ENCODE measurements at regions not wholly inside any gene's neighbourhood (a gene's known extent, or its start where the extent isn't known, plus 50 kb on each side); places are given as distances from the start of the nearest gene placed in this dataset.
"Not testable (repeated sequence)": the region's sequence is repeated elsewhere in the genome, so short reads cannot be mapped to it uniquely, and the experiment has no call there.

DNA sequence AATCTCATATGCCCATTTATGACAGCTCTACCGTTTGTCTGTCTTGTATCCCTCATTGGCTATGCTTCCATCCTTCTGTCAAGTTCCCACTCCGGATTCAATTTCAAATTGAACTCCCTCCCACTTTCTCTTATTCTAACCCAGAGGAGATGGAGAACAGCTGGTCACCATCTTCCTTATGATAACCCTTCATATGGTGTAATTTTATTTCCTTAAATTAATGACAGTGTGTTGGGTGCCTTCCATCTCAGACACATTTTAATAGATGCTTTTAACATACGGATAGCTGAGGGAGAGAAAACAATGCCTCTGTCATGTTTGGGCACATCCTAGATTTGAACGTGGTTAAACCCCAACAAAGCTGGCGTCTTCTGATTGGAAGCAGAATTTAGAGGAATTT is 103.0 kb upstream of the PLXNA2 start:
- DNase-seq (ENCODE audit: low read depth, low spot score): no peak

DNA sequence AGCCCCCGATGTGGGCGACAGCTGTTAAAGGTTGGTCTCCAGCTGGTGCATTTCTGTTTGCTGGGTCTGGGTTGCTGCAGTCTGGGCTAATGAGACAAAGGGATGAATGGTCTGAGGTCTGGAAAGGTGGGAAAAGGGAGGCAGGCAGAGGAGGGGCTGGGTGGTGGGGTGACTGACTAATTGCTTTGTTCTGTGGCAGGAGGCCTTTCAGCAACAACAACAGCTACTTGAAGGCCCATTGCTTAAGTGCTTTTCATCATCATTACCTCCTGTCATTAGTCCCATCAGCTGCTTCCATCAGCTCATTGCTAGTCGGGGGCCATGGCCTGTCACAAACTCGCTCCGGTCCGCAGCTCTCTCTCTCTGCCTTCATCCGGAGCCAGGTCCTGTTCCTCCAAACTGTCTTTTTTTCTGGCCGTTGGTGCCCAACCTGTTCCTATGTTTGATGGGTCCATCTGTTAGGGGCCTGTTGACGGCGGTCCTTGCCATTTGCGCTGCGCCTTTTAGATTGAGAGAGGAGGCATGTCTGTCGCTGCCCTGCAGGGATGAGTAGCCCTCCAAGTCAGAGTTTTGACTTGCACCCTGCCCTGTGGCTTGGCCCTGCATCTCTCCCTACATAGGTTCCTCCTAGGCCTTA is 105.6 kb upstream of the PLXNA2 start:
- no peak for DNase-seq (ENCODE audit: low read depth, low spot score)

DNA sequence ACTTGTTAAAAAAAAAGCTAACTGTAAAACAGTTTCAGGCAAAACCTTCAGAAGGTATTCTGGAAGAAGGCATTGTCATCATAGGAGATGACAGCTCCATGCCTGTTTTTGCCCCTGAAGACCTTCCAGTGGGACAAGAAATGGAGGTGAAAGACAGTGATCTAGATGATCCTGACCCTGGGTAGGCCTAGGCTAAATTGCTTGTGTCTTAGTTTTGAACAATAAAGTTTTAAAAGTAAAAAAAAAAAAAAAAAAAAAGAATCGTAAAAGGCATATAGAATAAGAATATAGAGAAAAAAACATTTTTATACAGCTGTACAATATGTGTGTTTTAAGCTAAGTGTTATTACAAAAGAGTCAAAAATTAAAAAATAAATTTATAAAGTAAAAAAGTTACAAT is 106.6 kb upstream of the PLXNA2 start:
- no peak for DNase-seq (ENCODE audit: low read depth, low spot score)

DNA sequence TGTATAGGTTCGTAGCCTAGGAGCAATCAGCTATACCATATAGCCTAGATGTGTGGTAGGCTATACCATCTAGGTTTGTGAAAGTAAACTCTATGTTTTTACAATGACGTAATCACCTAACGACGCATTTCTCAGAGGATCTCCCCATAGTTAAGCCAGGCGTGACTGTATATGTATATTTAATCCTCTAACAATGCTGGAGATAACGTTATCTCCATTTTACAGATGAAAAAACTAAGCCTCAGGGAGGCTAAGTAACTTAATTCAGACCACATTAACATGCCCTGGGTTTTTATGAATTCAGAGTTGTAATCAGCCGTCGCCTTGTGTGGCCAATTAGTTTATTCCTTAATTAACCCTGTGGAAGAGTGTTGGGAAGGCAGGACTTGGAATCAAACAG is 107.7 kb upstream of the PLXNA2 start:
- DNase-seq (ENCODE audit: low read depth, low spot score): no peak

DNA sequence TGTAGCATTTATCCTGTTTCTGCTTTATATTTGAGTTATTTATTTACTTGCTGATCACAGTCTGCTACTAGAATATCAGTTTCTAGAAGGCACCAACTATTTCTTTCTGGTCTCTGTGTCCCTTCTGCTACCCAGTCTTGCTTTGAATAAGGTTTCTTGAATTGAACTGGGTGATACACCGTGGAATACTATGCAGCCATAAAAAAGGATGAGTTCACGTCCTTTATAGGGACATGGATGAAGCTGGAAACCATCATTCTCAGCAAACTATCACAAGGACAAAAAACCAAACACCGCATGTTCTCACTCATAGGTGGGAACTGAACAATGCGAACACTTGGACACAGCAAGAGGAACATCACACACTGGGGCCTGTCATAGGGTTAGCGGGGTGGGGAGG is 109.6 kb upstream of the PLXNA2 start:
- DNase-seq (ENCODE audit: low read depth, low spot score): not testable (repeated sequence)

DNA sequence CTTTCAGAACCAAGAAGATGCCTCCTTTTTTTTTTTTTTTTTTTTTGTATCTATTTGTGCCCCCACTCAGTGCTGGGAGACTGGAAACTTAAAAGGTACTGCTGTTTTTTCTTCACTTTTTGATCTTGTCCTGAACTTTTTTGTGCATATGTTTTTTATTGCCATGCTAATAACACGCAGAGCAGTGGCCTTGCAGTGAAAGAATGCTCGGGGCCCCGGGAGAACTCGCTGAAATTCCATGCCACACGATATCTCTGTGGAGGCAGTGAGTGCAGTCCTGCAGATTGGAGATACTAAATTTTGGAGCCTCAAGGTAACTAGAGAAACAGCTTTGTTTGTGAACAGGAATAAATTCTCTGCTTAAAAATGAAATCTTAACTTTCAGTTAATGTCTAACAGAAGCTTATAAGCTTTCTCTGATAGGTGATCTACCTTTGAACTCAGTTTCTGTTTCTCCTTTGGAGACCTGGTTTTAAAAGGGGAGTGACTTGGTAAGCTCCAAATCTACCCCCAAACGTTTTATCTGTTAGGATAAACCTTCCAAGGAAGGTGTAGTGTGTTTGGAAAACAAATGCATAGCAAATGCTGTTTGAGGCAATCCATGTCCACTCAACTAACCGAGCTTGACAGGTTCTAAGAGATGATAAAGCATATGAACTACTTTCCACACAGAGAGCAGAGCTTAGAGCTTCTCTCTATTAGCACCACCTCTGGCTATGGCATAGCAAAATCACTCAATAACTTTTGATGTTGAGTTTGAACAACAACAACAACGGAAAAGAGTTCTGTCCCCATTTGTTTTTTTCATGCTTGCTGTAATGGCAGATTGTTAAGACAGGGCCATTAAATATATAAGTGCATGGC is 113.7 kb upstream of the PLXNA2 start:
- no peak for DNase-seq (ENCODE audit: low read depth, low spot score)

DNA sequence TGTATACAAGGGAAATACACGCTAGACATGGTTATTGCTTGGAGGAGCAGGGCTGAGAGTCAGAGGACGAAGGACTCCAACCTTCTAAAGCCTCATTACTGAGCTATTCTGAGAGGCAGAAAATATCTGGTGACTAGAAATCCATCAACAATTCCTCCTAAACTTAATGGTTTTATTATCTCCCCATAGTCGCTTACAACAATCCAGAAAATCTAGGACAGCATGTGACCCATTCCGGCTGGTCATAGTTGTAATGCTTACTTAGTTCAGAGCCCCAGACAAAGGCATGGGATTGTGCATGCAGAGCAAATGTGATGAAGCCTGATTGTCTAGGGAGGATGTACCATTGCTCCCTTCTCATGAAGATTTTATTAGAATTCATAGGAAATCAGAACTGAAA is 114.5 kb upstream of the PLXNA2 start:
- no peak for DNase-seq (ENCODE audit: low read depth, low spot score)

DNA sequence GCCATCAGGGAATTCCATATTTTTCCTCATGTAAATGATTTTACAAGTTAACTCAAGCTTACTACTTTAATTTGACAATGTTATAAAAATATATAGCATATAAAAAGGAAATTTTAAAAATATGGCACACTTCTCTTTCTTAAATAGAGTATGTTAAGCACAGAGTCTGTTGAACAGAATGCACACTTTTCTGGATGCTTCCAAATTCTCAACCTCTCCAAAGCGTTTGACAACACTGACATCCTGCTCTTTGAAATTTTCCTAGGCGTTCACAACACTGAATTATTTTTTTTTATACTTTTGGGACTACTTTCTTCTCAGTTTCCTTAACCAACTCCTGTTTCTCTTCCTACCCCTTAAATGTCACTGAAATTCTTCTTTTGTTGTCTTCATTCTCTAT is 117.8 kb upstream of the PLXNA2 start:
- no peak for DNase-seq (ENCODE audit: low read depth, low spot score)

DNA sequence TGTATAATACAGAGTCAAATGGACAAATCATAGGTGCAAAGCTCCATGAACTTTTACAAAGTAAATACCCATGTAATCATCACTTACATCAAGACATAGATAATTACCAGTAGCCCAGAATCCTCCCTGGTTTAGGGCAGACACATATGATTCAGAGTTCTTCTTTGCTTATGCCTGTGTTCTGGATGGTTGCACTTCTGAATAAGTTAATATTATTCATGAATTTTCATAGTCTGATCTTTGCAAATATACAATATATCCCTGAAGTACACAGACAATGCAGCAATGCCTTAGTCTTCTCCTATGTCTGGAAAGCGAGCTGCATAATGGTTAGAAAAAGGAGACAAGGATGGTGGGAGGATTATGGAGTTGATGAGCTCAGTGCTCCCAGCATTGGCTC is 122.4 kb upstream of the PLXNA2 start:
- DNase-seq (ENCODE audit: low read depth, low spot score): no peak

DNA sequence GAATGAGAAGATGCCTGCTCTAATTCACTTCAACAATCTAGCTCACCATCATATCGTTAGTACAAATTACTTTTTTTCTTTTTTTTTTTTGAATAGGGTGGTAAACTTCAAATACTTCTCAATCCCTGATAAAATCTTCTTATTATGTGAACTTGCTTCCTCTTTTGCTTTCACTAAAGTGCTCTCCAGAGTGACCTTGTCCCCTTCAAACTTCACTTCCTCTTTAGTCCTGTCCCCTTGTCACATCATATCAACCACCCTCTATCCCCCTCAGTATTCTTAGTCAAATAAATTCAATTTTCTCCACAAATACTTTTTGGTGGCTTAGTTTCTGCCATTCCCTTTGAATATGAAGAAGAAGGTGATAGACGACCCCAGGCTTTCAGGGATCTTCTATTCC is 124.9 kb upstream of the PLXNA2 start:
- no peak for DNase-seq (ENCODE audit: low read depth, low spot score)

DNA sequence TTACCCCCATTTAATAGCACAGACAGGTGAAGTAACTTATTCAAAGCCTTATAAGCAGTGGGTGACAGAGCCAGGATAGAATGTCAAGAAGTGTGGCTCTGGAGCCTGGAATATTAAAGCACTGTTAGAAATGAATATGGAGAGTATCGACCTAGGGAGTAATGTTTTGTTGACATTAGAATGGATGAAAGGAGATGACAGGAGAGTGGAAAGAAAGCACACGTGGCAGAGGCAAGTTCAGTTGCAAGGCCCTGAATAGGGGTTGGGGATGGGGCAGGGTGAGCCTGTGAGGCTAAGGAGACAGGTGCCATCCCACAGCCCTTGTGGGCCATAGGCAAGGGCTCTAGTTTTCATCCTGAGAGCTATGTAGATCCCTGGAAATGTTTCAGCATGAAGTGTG is 125.5 kb upstream of the PLXNA2 start:
- no peak for DNase-seq (ENCODE audit: low read depth, low spot score)

DNA sequence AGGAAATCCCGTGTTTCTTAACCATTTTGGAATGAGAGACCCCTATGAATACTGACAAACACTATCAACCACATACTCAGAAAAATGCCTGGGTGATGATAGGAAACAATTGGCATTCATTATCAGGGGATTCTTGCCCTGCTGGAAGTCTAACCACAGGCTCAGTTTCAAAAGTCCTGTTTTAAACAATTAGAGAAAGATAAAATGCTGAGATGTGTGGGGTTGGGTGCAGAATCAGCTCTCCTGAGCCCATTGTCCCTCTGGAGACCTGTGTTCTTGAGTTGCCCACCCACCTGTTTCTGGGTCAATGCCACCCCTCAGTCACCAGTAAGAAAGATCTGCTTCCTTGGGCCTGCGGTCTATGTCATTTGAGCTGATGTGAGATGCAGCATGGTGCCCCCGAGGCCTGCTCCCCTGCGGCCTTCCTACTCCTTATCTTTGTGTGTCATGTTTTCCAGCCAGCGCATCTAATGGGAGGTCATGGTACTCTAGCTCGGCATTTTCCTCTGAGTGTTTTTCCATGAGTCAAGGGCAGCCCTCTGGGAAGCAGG is 130.3 kb upstream of the PLXNA2 start:
- no peak for DNase-seq (ENCODE audit: low read depth, low spot score)

DNA sequence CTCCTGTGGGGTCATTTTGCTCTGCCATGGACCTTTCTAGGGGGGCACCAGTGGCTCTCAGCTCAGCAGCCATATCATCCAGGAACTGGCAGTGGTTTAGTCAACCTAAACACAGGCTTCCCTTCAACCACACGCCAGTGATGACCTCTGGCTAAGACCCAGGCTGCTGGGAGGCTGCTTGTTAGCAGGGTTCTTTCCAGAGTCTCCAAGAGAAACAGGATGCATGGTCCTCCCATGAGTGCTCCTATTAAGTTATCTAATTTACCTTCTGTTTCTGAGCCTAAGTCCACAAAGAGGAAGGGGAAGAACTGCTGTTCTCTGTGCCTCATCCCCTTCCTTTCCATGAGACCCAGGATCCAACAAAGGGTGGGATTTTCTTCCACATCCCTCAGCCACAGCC is 137.3 kb upstream of the PLXNA2 start:
- DNase-seq (ENCODE audit: low read depth, low spot score): no peak

DNA sequence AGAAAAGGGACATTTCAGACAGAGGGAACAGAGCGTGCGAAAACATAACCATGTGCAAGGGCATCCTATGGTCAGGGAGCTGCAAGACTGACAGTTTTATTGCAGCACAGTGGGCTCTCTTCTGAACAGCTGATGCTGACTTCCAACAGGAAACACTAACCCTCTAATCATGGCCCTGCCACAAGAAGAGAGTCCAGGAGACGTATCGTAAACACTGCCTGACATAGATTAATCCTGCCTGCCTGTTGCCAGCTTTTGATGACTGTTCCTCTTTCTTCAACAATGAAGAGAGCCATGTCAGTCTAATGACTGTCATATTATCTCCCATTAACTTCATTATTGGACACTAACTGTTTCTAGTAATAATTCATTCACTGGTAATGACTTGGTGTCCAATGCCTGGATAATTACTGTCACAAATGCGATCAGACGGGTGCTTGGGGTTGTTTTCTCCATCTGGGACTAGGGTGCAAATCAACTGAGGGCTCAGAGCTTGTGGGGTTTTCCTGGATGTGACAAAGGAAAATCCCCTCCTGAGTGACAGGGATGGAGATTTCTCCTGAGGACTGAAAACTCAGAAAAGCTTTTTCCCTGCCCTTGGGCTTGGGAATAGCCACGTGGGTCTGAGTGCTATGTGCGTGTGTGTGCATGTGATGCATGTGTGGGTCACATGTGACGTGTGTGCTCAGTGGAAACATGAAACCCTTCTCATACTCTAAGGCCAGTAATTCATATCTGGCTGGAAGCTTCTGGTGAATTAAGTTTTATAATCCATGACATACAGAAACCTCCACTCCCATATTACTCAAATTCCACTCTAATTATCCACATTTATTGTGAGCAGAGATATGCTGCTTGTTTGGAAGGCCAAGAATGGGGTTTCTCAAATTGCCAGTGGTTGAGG is 144.0 kb upstream of the PLXNA2 start:
- DNase-seq (ENCODE audit: low read depth, low spot score): no peak

DNA sequence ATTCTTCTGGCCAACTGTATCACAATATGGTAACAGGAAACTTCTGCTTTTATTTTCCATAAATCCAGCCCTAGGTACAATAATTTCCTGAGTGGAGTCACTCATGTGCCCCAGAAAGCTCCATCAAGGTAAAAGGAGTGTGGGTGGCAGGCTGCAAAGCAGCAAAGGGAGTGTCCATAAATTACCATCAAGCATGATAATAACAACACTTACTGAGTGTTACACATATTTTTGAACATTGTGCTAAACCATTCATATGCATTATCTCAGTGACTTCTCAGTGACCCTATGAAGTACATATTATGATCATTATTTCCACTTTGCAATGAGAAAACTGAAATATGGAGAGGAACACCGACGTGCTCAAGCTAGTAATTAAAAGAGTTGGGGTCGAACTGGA is 149.2 kb upstream of the PLXNA2 start:
- no peak for DNase-seq (ENCODE audit: low read depth, low spot score)

DNA sequence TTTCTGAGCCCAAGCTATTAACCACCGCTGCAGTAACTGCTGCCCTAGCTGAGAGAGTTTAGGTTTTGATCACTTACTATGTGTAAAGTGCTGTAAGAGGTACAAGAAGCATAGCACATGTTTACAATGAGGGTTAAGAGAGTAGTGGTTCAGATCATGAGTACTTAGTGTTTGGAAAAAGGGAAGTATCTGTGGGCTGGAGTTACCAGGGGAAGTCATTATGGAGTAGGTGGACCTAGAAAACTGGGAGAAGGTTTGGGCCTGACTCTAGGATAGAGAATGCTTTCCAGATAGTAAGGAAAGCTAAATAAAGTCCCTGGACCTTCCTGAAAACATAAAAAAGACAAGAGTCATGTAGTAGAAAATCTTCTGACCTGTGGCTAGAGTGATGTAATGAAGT is 149.6 kb upstream of the PLXNA2 start:
- DNase-seq (ENCODE audit: low read depth, low spot score): no peak

DNA sequence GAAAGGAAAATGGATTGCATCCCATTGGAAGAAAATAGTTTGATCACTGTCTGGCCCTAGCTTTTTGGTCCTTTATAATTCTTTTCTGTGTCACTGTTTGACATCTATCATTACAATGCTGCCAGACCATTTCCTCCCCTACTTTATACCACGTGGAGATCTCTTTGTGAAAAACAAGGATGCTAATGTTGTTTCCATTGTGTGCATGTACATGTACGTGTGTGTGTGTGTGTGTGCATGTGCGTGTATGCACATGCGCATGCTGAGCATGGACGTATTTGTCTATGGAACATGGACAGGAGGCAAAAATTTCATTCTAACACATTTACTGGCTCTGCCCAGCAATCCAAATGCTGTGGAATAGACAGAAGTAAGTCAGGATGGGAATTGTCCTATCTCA is 153.1 kb upstream of the PLXNA2 start:
- no peak for DNase-seq (ENCODE audit: low read depth, low spot score)

DNA sequence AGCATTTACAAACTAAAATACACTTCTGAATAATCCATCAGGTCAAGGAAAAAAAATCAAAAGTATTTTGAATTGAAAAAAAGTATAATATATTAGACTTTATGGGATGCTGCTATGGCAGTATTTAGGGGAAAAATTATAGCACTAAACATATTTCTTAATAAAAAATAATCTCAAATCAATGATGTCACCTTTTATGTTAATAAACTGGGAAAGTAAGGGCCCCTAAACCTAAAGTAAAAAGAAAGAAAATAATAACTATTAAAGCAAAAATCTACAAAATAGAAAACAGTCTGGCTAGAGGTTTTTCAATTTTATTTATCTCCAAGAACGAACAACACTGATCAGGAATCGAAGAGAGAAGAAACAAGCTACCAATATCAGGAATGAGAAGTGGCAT is 160.8 kb upstream of the PLXNA2 start:
- no peak for DNase-seq (ENCODE audit: low read depth, low spot score)

DNA sequence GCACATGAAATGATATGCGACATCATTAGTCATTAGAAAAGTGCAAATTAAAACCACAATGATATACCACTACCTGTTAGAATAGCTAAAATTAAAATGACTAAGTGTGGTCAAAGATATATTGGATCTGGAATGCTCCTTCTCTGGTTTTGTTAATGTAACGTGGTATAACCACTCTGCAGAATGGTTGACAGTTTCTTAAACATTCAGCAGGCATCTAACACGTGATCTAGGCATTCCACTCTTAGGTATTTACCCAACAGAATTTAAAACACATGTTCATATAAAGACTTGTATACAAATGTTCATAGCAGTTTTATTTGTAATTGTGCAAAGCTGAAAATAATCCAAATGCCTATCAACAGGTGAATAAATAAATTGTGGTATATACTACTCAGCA is 165.0 kb upstream of the PLXNA2 start:
- no peak for DNase-seq (ENCODE audit: low read depth, low spot score)

DNA sequence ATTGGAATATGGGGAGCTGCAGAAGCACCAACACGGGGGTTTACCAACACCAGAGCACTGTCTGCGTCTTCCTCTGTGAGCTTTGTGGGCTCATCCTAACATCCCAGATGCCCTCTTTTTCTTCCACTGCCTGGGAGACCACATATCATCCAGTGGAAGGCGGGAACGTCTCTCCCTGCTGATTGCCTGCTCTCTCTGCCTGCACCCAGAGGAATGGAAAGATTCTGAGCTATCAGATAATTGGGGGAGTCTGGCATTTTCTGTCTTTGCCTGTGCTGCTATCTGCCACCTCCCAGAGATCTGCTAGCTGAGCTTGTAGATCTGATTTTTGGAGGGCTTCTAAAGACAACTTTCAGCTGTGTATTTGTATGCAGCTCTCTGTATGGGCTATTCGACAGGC is 166.2 kb upstream of the PLXNA2 start:
- no peak for DNase-seq (ENCODE audit: low read depth, low spot score)

DNA sequence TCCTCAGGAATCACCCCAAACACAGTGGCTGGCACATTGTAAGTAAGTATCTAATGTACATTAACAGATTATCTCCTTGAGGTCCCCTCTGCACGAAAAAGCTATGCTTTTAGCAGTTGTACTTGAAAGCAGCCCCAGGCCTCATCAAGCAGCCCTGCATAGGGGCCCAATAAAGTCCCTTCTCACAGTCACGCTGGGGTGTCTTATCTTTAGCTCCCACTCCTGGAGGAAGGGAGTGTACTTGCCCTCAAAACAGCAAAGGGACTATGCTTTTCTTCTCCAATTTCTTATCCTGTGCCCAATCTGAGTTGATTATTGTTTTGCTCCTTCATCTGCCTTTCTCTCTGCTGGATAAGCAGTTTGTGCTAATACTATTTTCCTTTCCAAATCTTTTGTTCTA is 168.8 kb upstream of the PLXNA2 start:
- DNase-seq (ENCODE audit: low read depth, low spot score): no peak

DNA sequence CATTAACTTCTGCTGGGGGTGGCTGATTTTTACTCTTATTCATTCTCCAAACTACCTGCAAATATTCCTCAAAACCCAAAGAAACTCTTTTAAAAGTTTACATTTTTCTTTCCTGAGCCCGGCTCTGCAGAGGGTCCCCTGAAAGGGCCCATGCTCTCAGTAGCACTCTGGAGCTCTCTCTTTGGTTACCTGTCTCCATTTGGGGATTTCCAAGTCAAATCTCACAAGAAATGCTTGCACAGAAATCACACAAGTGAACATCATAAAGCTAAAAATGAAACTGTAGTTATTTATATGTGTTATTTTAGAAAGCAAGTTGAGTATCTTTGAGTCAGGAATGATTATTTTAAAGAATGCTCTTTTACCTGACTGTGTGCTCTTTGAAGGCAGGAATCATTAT is 174.5 kb upstream of the PLXNA2 start:
- DNase-seq (ENCODE audit: low read depth, low spot score): no peak

All from pulmonary artery endothelial cell (primary cell).